ENCODE measurements at regions not wholly inside any gene's neighbourhood (a gene's known extent, or its start where the extent isn't known, plus 50 kb on each side); places are given as distances from the start of the nearest gene placed in this dataset.
"Not testable (repeated sequence)": the region's sequence is repeated elsewhere in the genome, so short reads cannot be mapped to it uniquely, and the experiment has no call there.

DNA sequence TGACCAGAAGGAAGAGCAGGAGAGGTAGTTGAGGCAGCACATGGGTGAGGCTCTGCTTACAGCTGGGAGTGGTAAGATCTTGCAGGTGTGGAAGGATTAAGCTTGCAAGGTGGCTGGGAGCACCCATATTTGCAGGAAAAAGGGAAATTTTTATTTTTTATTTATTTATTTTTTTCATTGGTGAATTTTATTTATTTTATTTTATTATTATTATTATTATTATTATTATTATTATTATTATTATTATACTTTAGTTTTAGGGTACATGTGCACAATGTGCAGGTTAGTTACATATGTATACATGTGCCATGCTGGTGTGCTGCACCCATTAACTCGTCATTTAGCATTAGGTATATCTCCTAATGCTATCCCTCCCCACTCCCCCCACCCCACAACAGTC lies 297.4 kb upstream of the BOD1L1 start:
- not testable (repeated sequence) for TF ChIP-seq EZH2, EZH2phosphoT487 (IDR thresholded peaks at IDR 0.05)
